ENCODE measurements at regions not wholly inside any gene's neighbourhood (a gene's known extent, or its start where the extent isn't known, plus 50 kb on each side); places are given as distances from the start of the nearest gene placed in this dataset.

DNA sequence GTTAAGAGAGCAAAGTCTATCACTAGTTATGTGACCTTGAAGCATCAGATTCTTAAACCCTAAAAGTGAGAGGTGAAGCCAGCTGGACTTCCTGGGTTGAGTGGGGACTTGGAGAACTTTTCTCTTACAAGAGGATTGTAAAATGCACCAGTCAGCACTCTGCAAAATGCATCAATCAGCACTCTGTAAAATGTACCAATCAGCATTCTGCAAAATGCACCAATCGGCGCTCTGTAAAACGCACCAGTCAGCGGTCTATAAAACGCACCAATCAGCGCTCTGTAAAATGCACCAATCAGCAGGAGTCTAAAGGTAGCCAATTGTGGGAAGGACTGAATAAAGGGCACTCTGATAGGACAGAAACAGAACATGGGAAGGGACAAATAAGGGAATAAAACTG is 291.6 kb upstream of the FAM98A start:
- H3K4me3 ChIP-seq = no peak overlapping the region
- H3K27ac ChIP-seq = no peak overlapping the region
- no peak for TF ChIP-seq CTCF (IDR thresholded peaks at IDR 0.05)
- no peak for DNase-seq (ENCODE audit: low spot score)

DNA sequence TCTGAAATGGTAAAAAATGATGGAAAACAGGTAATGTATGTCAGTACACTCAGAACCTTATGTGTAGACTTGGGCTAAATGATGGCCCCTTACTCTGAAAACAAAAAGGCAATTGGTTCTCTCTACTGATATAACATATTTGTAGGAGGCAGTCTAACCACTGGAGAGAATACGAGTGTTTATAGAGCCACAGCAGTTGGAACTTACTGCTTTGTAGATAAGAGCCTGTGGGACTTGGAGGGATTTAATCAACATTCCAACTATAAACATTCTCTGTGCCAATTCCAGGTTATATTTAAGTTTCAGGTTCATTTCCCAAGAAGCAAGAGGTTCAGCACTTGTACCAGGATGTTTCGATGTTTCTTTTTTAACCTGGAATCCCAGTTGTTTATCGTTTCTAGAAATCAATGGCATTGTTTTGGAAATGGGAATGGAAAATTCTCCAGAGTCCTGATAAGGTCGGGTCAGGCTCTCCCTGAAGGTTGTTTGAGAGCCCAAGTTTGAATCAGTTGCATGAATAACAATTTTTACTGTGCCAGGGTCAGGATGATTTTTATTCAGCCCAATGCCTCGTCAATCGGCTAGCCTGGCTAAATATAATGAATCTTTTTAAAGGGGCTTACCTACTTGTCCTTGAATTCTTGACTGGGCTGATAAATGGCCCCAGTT is 278.4 kb upstream of the FAM98A start:
- no peak overlapping the region for H3K4me3 ChIP-seq
- no peak overlapping the region for H3K27ac ChIP-seq
- DNase-seq (ENCODE audit: low spot score) = no peak
- no peak for TF ChIP-seq CTCF (IDR thresholded peaks at IDR 0.05)

- no peak for TF ChIP-seq CTCF (IDR thresholded peaks at IDR 0.05)
These were observed 274.0 kb upstream of the FAM98A start for GRCh38 chr2:33873076-33873605.

GRCh38 chr2:33859811-33860461 is 260.8 kb upstream of the FAM98A start:
- no peak for DNase-seq (ENCODE audit: low spot score)
- no peak overlapping the region for H3K27ac ChIP-seq
- no peak overlapping the region for H3K4me3 ChIP-seq
- no peak for TF ChIP-seq CTCF (IDR thresholded peaks at IDR 0.05)

More at GRCh38 chr2:33873076-33873605, 274.0 kb upstream of the FAM98A start:
- Histone ChIP-seq H3K27ac (no peak overlapping the region), H3K4me3 (no peak overlapping the region)
- no peak for DNase-seq (ENCODE audit: low spot score)

GRCh38 chr2:33859176-33859575 is 260.1 kb upstream of the FAM98A start:
- no peak overlapping the region for H3K4me3 ChIP-seq
- no peak for DNase-seq (ENCODE audit: low spot score)
- no peak overlapping the region for H3K27ac ChIP-seq
- TF ChIP-seq CTCF (IDR thresholded peaks at IDR 0.05) = no peak

DNA sequence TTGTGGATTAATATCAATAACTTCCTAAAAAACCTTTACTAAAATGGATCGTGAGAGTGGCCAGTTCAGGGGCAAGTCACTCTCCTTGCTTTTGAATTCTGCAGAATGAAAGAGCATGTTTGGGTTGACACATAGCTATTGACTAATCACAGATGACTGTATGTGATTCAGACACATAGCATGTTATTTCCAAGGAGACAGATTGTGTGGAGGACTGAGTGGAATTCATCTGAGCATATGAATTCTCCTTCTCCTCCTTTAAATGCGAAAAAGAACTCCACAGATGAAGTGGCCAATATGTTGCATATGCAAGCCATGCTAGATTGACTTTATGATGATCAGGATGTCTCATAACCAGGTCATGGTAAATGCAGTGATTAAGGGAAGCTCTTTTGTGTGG is 249.4 kb upstream of the FAM98A start:
- Histone ChIP-seq H3K27ac (no peak overlapping the region), H3K4me3 (no peak overlapping the region)
- no peak for TF ChIP-seq CTCF (IDR thresholded peaks at IDR 0.05)
- DNase-seq (ENCODE audit: low spot score) = no peak

- Histone ChIP-seq H3K4me3 (no peak overlapping the region), H3K27ac (no peak overlapping the region)
- TF ChIP-seq CTCF (IDR thresholded peaks at IDR 0.05) = no peak
- DNase-seq (ENCODE audit: low spot score) = no peak
These were observed 240.7 kb upstream of the FAM98A start for GRCh38 chr2:33839791-33840190.
